NCI-H146 (cell line): ENCODE measurements at regions not wholly inside any gene's neighbourhood (a gene's known extent, or its start where the extent isn't known, plus 50 kb on each side); places are given as distances from the start of the nearest gene placed in this dataset.

Source experiments
- DNase-seq: peaks from one replicate; lab custom pipeline; 2025; lab: John Stamatoyannopoulos, UW

GRCh38 chr5:53825926-53826325 is 265.5 kb downstream of the NDUFS4 start:
- no peak for DNase-seq

GRCh38 chr5:53826504-53826903 is 266.1 kb downstream of the NDUFS4 start:
- DNase-seq, result no peak

- no peak for DNase-seq
These were observed 266.8 kb downstream of the NDUFS4 start for GRCh38 chr5:53827211-53827651.

GRCh38 chr5:53831496-53831895 is 271.1 kb downstream of the NDUFS4 start:
- no peak for DNase-seq
